Stomach (tissue), 4 donors: ENCODE measurements at regions not wholly inside any gene's neighbourhood (a gene's known extent, or its start where the extent isn't known, plus 50 kb on each side); places are given as distances from the start of the nearest gene placed in this dataset.

Experiments used
- CTCF ChIP-seq, 7 experiments: fragments of 450-650 bp in 4 of 7; fragments of 200-600 bp in 3 of 7; sonication (generic) in 3 of 7; IDR thresholded peaks; one replicate each; pipeline ENCODE4 v1.5.1; 2016 to 2019; ENCODE audit warnings: antibody characterized with exemption in 7 of 7, control low read depth in 2 of 7, mild to moderate bottlenecking in 1 of 7
- EP300 ChIP-seq: sonication (generic); formaldehyde crosslinking; IDR thresholded peaks from one replicate; pipeline ENCODE4 v1.6.1; 2017; ENCODE audit warnings: antibody characterized with exemption

- TF ChIP-seq CTCF (IDR thresholded peaks at IDR 0.05) (no peak), EP300 (no peak)
Observed at GRCh38 chr21:17671733-17672132, 59.0 kb upstream of the BTG3 start.
